WTC11 (cell line): ENCODE measurements at regions not wholly inside any gene's neighbourhood (a gene's known extent, or its start where the extent isn't known, plus 50 kb on each side); places are given as distances from the start of the nearest gene placed in this dataset.

Experiments
- ATAC-seq: fragments of 200-7000 bp; cut with Tn5 transposase; 2 replicates; pipeline ENCODE4 v1.10.0; 2021; ENCODE audit warnings: mild to moderate bottlenecking, moderate library complexity
- CTCF ChIA-PET: fragments of 300-600 bp; sonication (Branson Sonifier 250); formaldehyde crosslinking; loops from one replicate; lab custom pipeline; 2021; ENCODE audit warnings: antibody characterized with exemption; lab: Charles Lee
- POLR2A ChIA-PET: fragments of 350-600 bp; sonication (Branson Sonifier 250); formaldehyde crosslinking; loops from one replicate; lab custom pipeline; 2021; ENCODE audit warnings: antibody characterized with exemption; lab: Charles Lee
- DNase-seq: peaks from one replicate; pipeline ENCODE4 v3.0.0; 2021; ENCODE audit warnings: low spot score
- H3K27ac Mint-ChIP-seq: 2 replicates; pipeline ENCODE4 v1.8.0; 2021; ENCODE audit warnings: mixed read lengths
- H3K27me3 Mint-ChIP-seq: 2 replicates; pipeline ENCODE4 v1.8.0; 2021; ENCODE audit warnings: low read depth, mild to moderate bottlenecking, moderate library complexity, mixed read lengths
- H3K36me3 Mint-ChIP-seq: 2 replicates; pipeline ENCODE4 v1.8.0; 2021; ENCODE audit warnings: mixed read lengths
- H3K4me1 Mint-ChIP-seq: 2 replicates; pipeline ENCODE4 v1.8.0; 2022; ENCODE audit warnings: mixed read lengths
- H3K4me3 Mint-ChIP-seq: 2 replicates; pipeline ENCODE4 v1.8.0; 2021; ENCODE audit warnings: mild to moderate bottlenecking, moderate library complexity, mixed read lengths
- H3K9me3 Mint-ChIP-seq: 2 replicates; pipeline ENCODE4 v1.8.0; 2021; ENCODE audit warnings: mixed read lengths
- JUN ChIP-seq: sonication (generic); formaldehyde crosslinking; IDR thresholded peaks from 2 replicates; pipeline ENCODE4 v1.8.0; 2023; ENCODE audit warnings: mild to moderate bottlenecking, missing genetic modification reagents
- NFATC4 ChIP-seq: fragments of 250-450 bp; sonication (Bioruptor Pico); IDR thresholded peaks from 2 replicates; pipeline ENCODE4 v1.9.0; 2021; ENCODE audit warnings: mild to moderate bottlenecking
- NFE2L1 ChIP-seq: sonication (generic); formaldehyde crosslinking; IDR thresholded peaks from 2 replicates; pipeline ENCODE4 v1.8.1; 2023; ENCODE audit warnings: missing genetic modification reagents
- NR2C2 ChIP-seq: sonication (generic); formaldehyde crosslinking; IDR thresholded peaks from 2 replicates; pipeline ENCODE4 v1.8.0; 2022; ENCODE audit warnings: mild to moderate bottlenecking, missing genetic modification reagents
- PRRX2 ChIP-seq: fragments of 250-450 bp; sonication (Bioruptor Pico); IDR thresholded peaks from 2 replicates; pipeline ENCODE4 v1.8.0; 2021; ENCODE audit warnings: mild to moderate bottlenecking
- SMAD3 ChIP-seq: sonication (generic); formaldehyde crosslinking; IDR thresholded peaks from 2 replicates; pipeline ENCODE4 v1.8.0; 2022; ENCODE audit warnings: missing genetic modification reagents, mild to moderate bottlenecking, borderline replicate concordance
- SOX15 ChIP-seq: fragments of 250-450 bp; sonication (Bioruptor Pico); IDR thresholded peaks from 2 replicates; pipeline ENCODE4 v1.9.0; 2021; ENCODE audit warnings: mild to moderate bottlenecking
- ZNF232 ChIP-seq: sonication (generic); formaldehyde crosslinking; IDR thresholded peaks from 2 replicates; pipeline ENCODE4 v1.8.0; 2022; ENCODE audit warnings: mild to moderate bottlenecking, missing genetic modification reagents
- ZNF263 ChIP-seq: sonication (generic); formaldehyde crosslinking; IDR thresholded peaks from 2 replicates; pipeline ENCODE4 v1.8.1; 2022; ENCODE audit warnings: low read depth, mild to moderate bottlenecking, moderate library complexity, missing genetic modification reagents
- ZNF423 ChIP-seq: fragments of 250-450 bp; sonication (Bioruptor Pico); IDR thresholded peaks from 2 replicates; pipeline ENCODE4 v2.1.2; 2022; ENCODE audit warnings: mild to moderate bottlenecking, moderate library complexity
- ZNF671 ChIP-seq: fragments of 250-450 bp; sonication (Bioruptor Pico); IDR thresholded peaks from 2 replicates; pipeline ENCODE4 v1.8.0; 2021; ENCODE audit warnings: mild to moderate bottlenecking
- TF ChIP-seq, protein P1 (sequence below): sonication (generic); formaldehyde crosslinking; IDR thresholded peaks from 2 replicates; pipeline ENCODE4 v1.8.0; 2023; ENCODE audit warnings: missing genetic modification reagents, mild to moderate bottlenecking, borderline replicate concordance
- TF ChIP-seq, protein P2 (sequence below): fragments of 250-450 bp; sonication (Bioruptor Pico); conservative IDR thresholded peaks from 2 replicates; pipeline ENCODE4 v1.9.0; 2021; ENCODE audit warnings: mild to moderate bottlenecking
- TF ChIP-seq, protein P3 (sequence below): sonication (generic); formaldehyde crosslinking; IDR thresholded peaks from 2 replicates; pipeline ENCODE4 v1.8.1; 2022; ENCODE audit warnings: mild to moderate bottlenecking, moderate library complexity, missing genetic modification reagents
- TF ChIP-seq, protein P4 (sequence below): sonication (generic); formaldehyde crosslinking; IDR thresholded peaks from 2 replicates; pipeline ENCODE4 v1.8.1; 2023; ENCODE audit warnings: mild to moderate bottlenecking, moderate library complexity, missing genetic modification reagents
- TF ChIP-seq, protein P5 (sequence below): fragments of 250-450 bp; sonication (Bioruptor Pico); IDR thresholded peaks from 2 replicates; pipeline ENCODE4 v1.8.0; 2021; ENCODE audit warnings: mild to moderate bottlenecking

DNA sequence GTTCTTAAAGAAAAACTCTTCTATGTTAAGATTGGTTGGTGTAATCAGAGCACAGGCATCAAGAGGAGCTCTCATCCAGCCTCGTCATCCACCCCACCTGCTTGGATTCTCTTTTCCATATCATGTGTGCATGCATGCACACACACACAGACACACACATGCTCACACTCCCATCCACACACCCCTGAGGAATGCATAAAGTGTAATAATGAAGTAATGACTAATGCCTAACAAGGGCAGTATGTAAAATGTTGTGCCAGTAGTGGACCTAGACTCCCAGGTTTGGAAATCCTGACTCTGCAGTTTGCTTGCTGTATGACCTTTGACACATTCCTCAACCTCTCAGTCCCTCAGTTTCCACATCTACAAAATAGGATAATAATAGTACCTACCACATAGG lies 280.0 kb upstream of the ANKRD55 start:
- Mint-ChIP-seq H3K4me1 (peaks cover 33% of the 10 kb centered on the region), H3K27me3 (no peaks in the 10 kb centered on the region), H3K36me3 (no peaks in the 10 kb centered on the region), H3K27ac (no peak overlapping the region), H3K4me3 (no peak overlapping the region), H3K9me3 (no peaks in the 10 kb centered on the region)
- TF ChIP-seq NR2C2 (CRISPR knock-in tag) (no peak), NFE2L1 (CRISPR knock-in tag) (no peak)
- TF ChIP-seq, protein P1, sequence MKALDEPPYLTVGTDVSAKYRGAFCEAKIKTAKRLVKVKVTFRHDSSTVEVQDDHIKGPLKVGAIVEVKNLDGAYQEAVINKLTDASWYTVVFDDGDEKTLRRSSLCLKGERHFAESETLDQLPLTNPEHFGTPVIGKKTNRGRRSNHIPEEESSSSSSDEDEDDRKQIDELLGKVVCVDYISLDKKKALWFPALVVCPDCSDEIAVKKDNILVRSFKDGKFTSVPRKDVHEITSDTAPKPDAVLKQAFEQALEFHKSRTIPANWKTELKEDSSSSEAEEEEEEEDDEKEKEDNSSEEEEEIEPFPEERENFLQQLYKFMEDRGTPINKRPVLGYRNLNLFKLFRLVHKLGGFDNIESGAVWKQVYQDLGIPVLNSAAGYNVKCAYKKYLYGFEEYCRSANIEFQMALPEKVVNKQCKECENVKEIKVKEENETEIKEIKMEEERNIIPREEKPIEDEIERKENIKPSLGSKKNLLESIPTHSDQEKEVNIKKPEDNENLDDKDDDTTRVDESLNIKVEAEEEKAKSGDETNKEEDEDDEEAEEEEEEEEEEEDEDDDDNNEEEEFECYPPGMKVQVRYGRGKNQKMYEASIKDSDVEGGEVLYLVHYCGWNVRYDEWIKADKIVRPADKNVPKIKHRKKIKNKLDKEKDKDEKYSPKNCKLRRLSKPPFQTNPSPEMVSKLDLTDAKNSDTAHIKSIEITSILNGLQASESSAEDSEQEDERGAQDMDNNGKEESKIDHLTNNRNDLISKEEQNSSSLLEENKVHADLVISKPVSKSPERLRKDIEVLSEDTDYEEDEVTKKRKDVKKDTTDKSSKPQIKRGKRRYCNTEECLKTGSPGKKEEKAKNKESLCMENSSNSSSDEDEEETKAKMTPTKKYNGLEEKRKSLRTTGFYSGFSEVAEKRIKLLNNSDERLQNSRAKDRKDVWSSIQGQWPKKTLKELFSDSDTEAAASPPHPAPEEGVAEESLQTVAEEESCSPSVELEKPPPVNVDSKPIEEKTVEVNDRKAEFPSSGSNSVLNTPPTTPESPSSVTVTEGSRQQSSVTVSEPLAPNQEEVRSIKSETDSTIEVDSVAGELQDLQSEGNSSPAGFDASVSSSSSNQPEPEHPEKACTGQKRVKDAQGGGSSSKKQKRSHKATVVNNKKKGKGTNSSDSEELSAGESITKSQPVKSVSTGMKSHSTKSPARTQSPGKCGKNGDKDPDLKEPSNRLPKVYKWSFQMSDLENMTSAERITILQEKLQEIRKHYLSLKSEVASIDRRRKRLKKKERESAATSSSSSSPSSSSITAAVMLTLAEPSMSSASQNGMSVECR, result no peak
- no peak for DNase-seq
- ChIA-PET POLR2A (no interaction called here), CTCF (no interaction called here)
- no peak for ATAC-seq

DNA sequence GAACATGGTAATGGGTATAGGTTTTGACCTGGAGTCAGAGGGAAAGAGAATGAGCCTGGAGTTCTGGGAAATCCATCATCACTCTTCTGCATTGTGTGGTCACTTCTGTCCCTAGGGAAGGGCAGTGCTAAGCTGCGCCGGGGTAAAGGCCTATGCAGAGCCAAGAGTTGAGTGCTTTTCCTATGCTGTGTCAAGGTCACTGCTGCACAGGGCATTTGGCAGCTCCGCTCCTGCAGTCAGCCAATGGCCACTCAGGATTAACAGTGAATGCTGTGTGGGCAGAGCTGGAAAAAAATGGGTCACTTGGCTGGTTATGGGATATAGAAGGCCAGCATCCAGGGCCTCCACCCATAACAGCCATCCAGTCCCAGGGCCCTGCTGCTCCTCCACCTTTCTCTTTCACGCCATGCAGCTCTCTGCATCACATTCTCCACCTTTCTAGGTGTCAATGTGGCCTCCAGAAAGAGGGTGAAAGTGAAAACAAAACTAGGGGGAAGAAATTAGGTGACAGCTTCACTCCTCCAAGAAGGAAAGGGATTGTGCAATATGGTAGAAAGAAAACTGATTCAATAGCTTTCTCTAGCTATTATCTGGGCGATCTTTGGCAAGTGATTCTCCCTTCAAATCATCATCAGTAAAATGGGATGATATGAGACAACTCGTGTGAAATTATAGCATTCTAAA lies 279.3 kb upstream of the ANKRD55 start:
- Mint-ChIP-seq H3K4me3 (no peak overlapping the region), H3K4me1 (peaks cover 33% of the 10 kb centered on the region), H3K27me3 (no peaks in the 10 kb centered on the region), H3K9me3 (no peaks in the 10 kb centered on the region)
- TF ChIP-seq SMAD3 (CRISPR knock-in tag), result no peak
- TF ChIP-seq PRRX2 (CRISPR knock-in tag), result no peak
- TF ChIP-seq ZNF263 (CRISPR knock-in tag), result no peak
- TF ChIP-seq, protein P2, sequence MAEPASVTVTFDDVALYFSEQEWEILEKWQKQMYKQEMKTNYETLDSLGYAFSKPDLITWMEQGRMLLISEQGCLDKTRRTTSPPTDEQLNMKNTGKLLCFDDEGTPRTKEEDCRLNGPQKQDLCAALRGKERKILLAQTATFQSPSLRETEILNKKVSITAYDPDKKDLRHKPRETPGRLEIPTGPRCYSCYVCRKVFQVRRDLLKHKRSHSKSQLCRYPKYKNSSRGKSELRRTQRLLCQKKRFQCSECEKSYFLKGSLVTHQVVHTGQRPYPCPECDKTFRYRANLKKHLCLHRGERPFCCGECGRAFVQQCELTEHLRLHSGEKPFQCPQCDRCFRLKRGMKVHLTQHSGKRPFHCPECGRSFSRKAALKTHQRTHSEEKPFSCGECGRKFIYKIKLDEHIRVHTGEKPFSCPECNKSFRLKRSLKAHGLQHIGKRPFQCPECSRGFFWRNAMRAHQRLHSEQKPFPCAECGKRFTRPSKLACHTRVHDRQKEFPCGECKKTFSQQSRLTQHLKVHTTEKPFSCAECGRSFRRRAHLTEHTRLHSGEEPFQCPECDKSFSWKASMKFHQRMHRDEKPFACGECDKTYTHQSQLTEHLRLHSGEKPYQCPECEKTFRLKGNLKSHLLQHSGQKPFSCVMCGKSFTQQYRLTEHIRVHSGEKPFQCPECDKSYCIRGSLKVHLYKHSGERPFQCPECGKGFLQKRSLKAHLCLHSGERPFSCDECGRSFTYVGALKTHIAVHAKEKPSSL (CRISPR knock-in tag), result no peak
- no peak for TF ChIP-seq ZNF232 (CRISPR knock-in tag)
- TF ChIP-seq ZNF671 (CRISPR knock-in tag), result no peak
- no peak for TF ChIP-seq ZNF423 (CRISPR knock-in tag)
- TF ChIP-seq, protein P3, sequence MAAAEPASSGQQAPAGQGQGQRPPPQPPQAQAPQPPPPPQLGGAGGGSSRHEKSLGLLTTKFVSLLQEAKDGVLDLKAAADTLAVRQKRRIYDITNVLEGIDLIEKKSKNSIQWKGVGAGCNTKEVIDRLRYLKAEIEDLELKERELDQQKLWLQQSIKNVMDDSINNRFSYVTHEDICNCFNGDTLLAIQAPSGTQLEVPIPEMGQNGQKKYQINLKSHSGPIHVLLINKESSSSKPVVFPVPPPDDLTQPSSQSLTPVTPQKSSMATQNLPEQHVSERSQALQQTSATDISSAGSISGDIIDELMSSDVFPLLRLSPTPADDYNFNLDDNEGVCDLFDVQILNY (CRISPR knock-in tag), result no peak
- TF ChIP-seq SOX15 (CRISPR knock-in tag), result no peak
- TF ChIP-seq, protein P4, sequence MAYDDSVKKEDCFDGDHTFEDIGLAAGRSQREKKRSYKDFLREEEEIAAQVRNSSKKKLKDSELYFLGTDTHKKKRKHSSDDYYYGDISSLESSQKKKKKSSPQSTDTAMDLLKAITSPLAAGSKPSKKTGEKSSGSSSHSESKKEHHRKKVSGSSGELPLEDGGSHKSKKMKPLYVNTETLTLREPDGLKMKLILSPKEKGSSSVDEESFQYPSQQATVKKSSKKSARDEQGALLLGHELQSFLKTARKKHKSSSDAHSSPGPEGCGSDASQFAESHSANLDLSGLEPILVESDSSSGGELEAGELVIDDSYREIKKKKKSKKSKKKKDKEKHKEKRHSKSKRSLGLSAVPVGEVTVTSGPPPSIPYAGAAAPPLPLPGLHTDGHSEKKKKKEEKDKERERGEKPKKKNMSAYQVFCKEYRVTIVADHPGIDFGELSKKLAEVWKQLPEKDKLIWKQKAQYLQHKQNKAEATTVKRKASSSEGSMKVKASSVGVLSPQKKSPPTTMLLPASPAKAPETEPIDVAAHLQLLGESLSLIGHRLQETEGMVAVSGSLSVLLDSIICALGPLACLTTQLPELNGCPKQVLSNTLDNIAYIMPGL, result no peak
- TF ChIP-seq NFATC4 (CRISPR knock-in tag), result no peak
- no peak for TF ChIP-seq JUN
- TF ChIP-seq, protein P5, sequence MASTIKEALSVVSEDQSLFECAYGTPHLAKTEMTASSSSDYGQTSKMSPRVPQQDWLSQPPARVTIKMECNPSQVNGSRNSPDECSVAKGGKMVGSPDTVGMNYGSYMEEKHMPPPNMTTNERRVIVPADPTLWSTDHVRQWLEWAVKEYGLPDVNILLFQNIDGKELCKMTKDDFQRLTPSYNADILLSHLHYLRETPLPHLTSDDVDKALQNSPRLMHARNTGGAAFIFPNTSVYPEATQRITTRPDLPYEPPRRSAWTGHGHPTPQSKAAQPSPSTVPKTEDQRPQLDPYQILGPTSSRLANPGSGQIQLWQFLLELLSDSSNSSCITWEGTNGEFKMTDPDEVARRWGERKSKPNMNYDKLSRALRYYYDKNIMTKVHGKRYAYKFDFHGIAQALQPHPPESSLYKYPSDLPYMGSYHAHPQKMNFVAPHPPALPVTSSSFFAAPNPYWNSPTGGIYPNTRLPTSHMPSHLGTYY (CRISPR knock-in tag), result no peak
- TF ChIP-seq, all 79 proteins: peak for 0
- DNase-seq (no peak), ATAC-seq (no peak)
- H3K27ac Mint-ChIP-seq, result no peak overlapping the region
- CTCF ChIA-PET, result interaction anchor here (0.7 kb wide), 1 partner anchor 15 kb away, joined by 3 read pairs; no protein-coding TSS in a partner anchor
- no peaks in the 10 kb centered on the region for H3K36me3 Mint-ChIP-seq
- POLR2A ChIA-PET, result no interaction called here
